HG02623 (cell line): ENCODE measurements at regions not wholly inside any gene's neighbourhood (a gene's known extent, or its start where the extent isn't known, plus 50 kb on each side); places are given as distances from the start of the nearest gene placed in this dataset.
"Not testable (repeated sequence)": the region's sequence is repeated elsewhere in the genome, so short reads cannot be mapped to it uniquely, and the experiment has no call there.

ENCODE experiments used
- ATAC-seq: cut with Tn5 transposase; IDR thresholded peaks from one replicate; pipeline ENCODE4 v1.9.1; 2021; ENCODE audit warnings: moderate library complexity; ENCODE audit not compliant: unreplicated experiment

DNA sequence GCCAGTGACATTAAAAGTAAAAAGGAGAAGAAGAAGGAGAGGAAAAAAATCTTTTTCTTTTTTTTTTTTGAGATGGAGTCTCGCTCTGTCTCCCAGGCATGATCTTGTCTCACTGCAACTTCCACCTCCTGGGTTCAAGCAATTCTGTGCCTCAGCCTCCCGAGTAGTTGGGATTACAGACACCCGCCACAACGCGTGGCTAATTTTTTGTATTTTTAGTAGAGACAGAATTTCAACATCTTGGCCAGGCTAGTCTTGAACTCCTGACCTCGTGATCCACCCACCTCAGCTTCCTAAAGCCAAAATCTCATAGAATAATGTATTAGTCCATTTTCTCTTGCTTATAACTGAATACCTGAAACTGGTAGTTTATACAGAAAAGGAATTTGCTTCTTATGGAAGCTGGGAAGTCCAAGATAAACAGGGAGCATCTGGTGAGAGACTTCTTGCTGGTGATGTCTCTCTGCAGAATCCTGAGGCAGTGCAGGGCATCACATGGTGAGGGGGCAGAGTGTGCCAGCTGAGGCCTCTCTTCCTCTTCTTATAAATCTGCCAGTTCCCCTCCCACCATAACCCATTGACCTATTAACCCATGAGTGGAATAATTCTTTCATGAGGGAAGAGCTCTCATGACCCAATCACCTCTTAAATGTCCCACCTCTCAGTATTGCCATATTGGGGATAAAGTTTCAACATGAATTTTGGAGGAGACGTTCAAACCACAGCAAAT lies 466.3 kb downstream of the GADD45G start:
- no peak for ATAC-seq

DNA sequence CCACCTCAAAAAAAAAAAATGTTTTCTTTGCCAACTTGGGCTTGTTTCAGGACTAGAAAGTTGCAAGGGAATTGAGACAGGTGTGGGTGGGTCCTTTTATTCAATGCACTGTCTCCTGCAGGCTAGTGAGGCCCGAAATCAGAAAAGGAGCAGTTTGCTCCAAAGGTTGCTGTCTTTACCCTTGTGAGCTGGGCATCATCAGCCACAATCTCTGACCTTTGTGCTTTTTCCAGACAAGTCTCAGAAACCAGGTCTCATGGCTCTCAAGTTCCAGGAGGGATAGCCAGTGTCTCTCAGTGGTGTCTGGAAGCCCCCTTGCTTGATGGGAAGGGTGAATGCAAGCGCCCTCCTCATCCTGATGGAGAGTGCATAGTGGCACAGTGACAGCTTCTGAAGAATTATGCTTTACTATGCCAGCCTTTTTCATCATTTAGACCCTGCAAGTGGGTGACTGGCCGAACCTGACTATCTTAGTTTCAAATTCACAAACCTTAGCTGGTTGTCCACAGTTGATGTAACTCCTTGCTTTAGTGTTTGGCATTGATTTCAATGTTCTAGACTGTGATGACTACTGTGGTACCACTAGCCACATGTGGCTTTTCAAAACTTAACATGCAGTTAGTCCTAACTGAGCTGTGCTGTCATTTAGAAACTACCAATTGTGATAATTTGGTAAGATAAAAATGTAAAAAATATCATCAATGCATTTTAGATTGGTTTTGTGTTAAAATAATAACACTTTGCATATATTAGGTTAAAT lies 468.6 kb downstream of the GADD45G start:
- ATAC-seq: no peak

DNA sequence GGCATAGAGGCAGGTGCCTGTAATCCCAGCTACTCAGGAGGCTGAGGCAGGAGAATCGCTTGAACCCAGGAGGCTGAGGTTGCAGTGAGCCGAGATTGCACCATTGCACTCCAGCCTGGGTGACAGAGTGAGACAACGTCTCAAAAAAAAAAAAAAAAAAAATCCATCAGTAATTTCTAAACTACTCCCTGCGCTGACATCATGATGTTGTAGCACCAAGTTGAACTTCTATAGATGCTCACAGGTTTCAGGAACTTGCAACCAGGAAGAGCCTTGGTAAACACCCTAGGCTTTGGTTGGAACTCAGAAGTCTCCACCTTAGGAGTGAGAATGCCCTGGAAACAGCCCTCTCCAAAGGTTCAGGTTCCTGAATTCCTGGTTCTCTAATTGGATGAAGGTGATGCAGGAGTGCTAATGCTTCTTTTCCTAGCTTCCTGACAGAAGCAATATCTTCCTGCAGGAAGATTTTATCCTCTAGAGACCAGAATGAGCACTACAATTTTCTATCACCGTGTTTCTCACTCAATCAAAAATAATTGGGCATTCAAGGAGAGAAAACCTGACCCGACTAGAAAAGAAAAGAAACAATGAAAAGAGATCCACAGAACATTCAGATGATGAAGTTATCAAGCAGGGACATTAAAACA lies 469.6 kb downstream of the GADD45G start:
- ATAC-seq: no peak

DNA sequence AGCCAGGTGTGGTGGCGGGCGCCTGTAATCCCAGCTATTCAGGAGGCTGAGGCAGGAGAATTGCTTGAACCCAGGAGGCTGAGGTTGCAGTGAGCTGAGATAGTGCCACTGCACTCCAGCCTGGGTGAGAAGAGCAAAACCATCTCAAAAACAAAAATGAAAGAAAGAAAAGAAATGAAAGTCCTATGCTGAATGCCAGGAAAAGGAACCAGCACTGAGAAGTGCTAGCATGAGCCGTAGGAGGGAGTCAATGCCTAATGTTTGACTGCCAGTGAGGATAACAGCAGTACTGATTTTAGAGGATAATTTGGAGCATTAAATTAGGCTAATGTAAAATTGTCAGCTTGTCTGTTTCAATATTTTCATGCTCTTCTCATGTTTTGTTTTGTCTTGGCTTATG lies 472.8 kb downstream of the GADD45G start:
- not testable (repeated sequence) for ATAC-seq

DNA sequence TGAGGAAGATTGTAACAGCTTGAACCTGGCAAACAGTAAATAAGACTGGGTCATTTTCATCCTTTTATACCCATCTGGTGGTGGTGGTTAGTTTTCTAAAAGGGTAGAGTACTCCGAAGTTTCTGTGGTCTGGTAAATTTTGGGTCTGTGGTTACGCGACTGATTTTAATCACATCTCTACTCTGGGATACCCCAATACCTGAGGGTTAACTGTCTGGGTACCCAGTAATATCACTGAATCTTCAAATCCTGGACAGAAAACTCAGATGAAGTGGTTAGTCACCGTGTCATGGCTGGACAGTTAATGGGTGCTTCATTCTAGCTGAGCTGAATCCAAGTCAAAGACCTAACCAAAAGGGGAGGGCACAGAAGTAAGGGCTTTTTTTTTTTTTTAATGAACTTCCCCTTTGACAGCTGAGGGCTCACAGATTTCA lies 474.2 kb downstream of the GADD45G start:
- ATAC-seq: no peak

DNA sequence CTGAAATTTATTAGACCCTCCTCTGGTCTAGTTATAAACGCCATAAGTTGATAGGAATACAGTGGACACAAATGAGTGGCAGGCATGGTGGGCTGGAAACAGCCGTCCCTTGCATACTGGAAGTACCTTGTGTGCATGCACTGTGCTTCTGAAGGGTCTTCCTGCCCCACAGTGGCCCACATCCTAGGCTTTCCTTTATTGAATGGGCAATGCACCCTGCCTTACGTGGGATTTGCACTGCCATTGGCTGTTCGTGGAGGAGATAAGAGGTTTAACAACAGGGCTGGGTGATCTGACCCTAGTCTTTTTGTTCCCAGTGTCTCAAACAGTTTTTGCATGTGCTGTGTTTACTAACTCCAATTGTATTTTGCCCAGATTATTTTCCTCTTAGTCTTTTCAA lies 480.8 kb downstream of the GADD45G start:
- ATAC-seq: no peak

DNA sequence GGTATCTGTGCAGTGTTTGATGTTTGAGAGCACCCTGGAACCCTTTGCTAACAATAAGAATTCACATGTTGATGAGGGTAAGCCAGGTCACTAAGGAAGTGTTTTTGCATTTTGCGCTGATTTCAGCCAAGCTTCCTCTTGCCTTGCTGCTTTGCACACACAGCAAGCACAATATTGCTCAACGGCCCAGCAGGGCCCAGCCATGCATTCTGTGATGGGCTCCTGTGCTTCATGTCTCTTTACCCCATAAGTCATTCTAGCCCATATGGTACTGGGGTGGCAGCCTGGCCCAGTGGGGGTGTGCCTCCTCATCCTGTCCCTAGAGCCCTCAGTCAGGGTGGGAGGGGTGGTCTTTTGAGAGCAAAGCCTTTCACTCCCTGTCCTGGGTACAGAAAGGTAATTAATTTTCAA lies 481.3 kb downstream of the GADD45G start:
- no peak for ATAC-seq

DNA sequence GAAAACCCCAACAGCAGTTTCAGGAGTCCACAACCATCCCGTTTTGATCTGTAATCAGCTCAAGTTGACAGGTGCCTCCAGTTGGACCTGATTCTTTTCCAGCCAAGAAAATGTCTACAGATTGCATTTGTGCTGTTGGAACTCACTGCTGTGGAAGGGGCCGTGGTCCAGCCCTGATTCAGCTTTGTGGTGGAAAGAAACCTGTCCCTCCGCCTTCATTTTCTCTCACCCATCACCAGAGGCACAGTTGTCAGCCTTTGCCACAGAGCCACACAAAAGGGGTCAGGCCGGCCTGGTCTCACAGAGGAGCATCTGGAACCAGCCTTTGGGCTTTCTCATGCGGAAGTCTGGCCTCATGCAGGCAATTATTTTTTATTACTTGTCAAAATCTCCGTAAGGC lies 483.6 kb downstream of the GADD45G start:
- ATAC-seq: no peak

DNA sequence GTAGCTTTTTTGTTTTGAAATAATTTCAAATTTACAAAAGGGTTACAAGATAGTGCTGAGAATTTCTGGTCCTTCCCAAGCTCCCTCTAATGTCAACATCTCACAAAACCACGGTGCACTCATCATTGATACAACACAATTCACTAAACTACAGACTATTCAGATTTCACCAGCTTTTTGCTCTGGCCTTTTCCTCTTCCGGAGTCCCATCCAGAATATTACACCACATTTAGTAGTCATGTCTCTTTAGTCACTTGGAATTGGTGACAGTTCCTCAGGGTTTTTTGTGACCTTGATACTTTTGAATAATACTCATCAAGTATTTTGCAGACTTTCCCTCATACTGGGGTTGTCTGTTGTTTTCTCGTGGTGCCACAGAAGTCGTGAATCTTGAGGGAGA lies 484.0 kb downstream of the GADD45G start:
- no peak for ATAC-seq

DNA sequence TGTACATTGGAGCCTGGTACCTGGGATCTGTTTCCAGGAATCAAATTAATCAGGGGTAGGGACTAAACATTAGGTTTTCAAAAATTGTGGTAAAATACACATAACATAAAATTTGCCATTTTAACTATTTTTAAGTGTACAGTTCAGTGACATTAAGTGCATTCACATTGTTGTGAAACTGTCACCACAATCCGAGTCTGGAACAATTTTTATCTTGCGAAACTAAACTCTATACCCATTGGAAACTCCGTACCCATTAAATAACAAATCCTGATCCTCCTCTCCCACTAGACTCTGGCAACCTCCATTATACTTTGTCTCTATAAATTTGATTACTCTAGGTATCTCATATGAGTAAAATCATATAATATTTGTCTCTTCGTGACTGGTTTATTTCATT lies 486.2 kb downstream of the GADD45G start:
- no peak for ATAC-seq

DNA sequence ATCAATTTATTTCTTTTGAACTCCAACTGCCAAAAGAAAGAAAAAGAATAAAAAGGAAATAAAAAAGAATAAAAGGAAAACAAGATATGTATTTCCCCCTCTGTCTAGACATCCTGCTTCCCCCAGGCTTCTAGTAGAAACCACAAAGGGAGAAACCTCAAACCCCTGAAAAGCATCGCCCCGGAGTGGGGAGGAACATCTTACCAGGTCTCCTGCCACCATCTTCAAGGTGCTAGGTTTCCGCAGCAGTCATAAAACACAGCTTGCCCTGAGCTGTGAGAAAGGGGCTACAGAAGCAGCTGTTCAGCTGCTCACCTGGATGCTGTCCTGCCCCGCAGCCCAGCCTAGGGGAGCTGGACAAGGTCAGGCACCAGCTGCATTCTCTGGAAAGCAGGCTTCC lies 487.7 kb downstream of the GADD45G start:
- no peak for ATAC-seq

DNA sequence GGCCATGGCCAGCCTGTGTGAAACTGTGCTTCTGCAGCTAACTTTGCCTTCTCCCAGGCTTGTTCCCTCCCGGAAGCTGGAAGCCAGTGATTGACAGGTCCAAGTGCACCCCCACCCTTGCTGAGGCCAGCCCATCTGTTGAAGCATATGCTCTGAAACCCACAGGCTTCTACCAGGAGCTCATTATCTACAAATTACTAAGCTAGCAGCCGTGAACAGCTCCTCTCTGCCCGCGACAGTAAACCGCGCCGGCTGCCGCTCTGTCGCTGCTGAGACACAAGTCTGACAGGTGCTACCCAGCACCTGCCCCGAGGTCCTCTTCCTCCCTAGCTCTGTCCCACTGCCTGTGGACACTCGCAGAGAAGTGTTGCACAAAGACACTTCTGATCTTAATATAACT lies 490.9 kb downstream of the GADD45G start:
- ATAC-seq: no peak

DNA sequence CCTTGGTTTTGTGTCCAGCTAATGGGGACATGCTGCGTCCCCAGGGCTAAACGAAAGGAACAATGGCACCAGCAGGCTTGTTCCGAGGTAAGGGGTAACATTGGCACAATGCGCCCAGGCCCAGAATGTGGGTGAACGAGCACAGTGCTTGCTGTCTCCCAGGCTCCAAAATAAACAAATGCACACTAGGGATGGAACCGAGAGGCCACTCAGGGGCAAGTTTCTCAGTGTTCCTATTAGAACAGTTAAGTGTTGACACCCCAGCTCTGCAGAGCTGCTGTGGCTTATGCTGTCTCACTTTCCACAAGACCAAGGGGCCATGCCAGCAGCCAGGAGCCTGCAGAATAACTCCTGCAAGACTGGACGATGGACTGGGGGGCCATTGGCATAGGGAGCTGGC lies 492.4 kb downstream of the GADD45G start:
- no peak for ATAC-seq

DNA sequence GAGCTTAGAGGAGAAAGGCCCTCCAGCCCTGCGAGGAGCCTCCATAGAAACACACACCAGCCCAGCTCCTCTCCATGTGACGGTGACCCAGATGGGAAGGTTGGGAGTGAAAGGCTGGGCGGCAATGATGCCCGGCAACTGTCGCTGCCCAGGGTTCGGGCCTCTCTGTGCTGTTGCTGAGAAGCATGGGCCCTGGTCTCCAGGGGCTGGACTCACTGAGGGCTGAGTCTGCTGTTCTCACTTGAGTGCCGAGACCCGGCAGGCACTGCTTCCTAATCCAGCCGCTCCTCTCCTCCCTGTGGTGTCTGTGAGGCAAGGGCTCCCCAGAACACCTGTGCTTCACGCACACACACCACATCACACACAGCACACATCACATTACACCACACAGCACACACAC lies 493.6 kb downstream of the GADD45G start:
- ATAC-seq: no peak

DNA sequence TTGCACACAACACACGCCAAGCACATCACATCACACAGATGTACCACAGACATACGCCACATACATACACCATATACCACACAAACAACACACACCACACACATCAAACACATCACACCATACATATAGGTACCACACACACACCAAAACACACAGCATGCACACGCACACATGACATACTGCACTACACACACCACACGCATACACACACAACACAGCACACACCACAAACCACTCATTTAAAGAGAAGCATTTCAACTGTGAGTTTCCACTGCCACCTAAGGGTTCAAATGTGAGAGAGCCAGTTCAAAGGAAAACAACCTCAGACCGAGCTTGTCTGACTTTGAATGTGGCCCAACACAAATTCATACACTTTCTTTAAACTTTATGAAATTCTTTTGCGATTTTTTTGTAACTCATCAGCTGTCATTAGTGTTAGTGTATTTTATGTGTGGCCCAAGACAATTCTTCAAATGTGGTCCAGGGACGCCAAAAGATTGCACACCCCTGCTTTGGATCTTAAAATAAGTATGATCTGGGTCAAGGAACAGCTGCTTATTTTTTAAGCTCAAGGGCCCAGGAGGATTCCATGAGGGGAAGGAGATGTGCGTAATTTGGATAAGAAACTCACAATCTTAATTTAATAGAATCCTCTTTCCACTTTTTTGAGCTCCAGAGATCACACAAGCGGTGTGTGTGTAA lies 494.6 kb downstream of the GADD45G start:
- no peak for ATAC-seq

DNA sequence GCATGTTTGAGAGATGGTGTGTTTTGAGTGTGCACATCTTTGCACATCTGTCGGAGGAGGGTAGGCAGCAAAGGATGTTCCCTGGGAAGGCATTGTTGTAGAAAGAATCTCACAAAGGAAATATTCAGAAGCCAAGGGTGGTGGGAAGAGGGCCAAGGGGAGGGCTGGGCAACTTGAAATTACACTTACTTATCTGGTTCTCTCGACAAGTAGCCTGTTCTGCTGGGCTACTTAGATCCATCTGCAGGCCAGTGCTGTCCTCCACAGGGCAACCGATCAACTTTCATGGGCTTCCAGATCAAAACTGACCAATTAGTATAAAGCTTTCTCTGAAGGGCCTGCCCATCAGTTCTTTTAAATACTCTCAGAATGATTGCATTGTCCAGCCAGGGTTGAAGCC lies 495.2 kb downstream of the GADD45G start:
- ATAC-seq: no peak

DNA sequence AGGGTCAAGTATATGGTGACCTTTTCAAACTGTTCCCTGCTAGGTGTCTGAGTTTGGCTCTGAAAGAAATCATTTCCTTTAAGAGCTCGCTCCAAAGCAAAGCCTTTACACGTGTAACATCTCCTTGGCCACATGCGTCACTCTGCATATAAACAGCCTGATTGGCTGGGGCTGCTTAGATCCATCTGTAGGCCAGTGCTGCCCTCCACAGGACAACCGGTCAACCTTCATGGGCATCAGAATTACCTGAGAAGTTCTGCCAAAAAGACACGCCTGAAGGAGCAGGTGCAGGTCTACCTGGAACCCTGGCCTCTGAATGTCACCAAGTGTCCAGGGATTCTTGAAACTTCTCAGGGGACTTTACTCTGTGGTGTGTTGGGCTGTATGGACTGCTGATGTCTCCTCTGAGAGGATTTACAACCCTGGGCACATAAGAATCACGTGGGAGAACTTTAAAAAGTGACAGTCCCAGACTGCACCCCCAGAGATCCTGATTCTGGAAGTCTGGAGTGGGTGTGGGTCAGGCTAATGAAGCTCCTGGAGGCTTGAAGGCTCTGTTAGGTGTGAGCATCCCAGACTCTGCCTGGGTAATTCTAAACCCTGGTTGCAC lies 497.6 kb downstream of the GADD45G start:
- ATAC-seq: peak; percentile 90

DNA sequence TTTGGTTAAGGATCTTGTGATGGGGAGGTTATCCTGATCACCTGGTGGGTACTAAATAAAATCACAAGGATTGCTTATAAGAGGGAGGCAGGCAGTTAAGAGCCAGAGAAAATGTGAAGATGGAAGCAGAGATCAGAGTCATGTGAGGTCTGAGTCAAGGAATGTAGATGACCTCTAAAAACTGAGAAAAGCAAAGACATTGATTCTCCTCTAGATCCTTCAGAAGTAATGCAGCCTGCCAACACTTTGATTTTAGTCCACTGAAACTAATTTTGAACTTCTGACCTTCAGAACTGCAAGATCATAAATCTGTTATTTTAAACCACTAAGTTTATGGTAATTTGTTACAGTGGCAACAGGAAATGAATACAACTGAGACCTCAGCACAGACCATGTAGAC lies 499.0 kb downstream of the GADD45G start:
- no peak for ATAC-seq

DNA sequence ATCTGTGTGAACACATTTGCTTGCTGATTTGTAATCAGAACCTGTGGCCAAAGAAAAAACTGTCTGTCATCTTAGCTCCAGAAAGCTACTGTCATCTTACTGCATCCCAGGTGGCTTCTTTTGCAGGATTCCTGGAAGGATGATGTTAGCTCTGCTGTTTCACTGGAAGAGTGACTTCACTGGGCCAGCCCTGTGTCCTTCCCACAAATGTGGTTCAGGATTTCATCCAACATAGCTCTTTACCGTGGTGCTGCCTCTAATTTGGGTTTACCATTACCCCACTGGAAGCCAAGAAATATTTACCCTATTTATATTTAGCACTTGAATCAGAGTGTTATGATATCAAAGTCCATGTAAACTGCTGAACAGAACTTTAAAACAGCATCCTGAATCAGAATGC lies 501.0 kb downstream of the GADD45G start:
- ATAC-seq: no peak

DNA sequence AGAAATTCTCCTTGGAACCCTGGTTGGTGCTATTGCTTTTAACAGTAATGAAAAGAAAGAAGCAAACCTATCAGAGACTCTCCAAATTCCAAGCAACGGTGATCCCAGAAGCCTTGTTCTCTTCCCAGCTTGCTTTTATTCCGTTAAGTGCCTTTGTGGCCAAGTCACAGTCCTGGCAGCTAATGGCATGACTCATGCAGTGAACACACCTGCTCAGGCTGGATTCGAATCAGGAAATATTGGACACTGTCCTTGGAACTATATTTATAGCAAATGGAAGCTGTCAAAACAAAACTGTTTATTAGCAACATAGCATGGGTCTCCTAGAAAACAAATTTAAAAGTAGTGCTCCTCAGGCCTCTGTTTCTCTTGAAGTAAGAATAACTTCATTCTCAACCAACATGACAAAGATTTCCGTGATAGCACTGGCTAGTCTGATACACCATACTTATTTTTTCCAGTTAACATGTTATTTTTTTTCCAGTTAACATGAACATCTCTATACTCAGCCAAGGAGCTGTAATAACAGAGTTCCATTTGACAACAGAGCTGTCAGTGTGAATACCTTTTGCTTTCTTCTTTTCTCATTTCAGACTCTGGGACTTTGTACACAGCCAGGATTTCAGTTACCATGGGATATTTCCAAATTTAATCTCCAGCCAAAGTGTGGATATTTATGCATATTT lies 502.4 kb downstream of the GADD45G start:
- ATAC-seq: no peak
